Lower leg skin (tissue), 3 donors: ENCODE measurements at regions not wholly inside any gene's neighbourhood (a gene's known extent, or its start where the extent isn't known, plus 50 kb on each side); places are given as distances from the start of the nearest gene placed in this dataset.

Source experiments
- CTCF ChIP-seq, 3 donors: fragments of 450-650 bp; IDR thresholded peaks; one replicate each; pipeline ENCODE4 v1.5.1; 2016; ENCODE audit warnings: antibody characterized with exemption in 3 of 3, mild to moderate bottlenecking in 3 of 3, moderate library complexity in 2 of 3
- POLR2A ChIP-seq, 2 donors: fragments of 450-650 bp; IDR thresholded peaks; one replicate each; pipeline ENCODE4 v1.6.1; 2016 to 2017; ENCODE audit warnings: antibody characterized with exemption in 2 of 2, mild to moderate bottlenecking in 1 of 2, moderate library complexity in 1 of 2

DNA sequence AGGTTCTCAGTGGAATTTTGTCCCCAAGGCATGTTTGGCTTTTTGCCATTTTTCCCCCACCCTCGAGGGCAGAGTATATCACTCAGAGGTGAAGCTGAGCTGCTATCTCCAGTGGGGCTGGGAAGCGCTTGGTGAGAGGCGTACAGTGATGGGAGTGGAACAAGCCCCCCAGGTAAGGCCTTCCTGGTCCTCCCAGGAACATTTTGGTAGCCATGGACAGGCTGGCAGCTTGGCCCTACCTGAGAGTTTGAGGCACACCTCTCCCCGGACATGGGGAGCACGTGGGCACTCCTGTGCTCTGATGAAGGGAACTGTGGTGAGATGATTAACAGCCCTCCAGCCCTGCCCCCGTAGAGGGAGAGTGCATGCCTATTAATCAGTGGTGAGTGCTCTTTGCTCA lies 99.3 kb downstream of the C1QL2 start:
- TF ChIP-seq CTCF (IDR thresholded peaks at IDR 0.05) (no peak), POLR2A (IDR thresholded peaks at IDR 0.05) (no peak)
